ENCODE measurements at regions not wholly inside any gene's neighbourhood (a gene's known extent, or its start where the extent isn't known, plus 50 kb on each side); places are given as distances from the start of the nearest gene placed in this dataset.

DNA sequence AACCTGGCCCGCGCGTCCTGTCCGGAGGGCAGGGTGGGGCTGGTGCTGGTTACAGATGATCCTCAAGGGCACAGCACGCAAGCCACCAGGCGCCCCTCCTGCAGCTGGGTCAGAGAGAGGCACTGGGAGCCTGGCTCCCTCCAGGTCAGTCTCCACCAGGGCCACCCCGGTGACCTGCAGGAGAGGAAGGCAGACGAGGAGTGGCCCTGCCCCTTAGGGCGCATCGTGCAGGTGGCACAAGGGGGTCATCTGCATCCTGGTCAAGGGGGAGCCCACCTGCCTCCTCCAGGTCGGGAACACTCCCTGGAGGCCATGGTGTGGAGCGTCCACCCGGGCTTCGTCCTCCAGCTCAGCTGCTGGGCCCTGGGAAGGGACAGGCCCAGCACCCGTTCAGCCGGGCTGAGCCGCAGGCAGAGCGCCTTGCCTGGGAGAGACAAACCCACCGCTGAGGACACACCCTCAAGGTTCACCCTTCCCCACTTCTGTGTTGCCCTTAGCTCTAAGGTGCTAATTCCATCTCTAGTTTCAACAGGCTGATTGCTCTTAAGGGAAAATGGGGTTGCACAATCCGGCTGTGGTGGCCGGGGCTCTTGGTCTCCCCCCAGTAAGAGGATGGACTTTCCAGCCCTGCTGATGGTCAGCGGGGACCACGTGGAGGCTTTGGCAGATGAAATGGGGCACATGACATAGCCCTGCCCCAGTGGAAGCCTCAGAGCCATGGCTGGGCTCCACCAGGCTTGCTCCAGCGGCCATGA is 63.2 kb downstream of the SIK1 start:
- TF ChIP-seq, protein P1, sequence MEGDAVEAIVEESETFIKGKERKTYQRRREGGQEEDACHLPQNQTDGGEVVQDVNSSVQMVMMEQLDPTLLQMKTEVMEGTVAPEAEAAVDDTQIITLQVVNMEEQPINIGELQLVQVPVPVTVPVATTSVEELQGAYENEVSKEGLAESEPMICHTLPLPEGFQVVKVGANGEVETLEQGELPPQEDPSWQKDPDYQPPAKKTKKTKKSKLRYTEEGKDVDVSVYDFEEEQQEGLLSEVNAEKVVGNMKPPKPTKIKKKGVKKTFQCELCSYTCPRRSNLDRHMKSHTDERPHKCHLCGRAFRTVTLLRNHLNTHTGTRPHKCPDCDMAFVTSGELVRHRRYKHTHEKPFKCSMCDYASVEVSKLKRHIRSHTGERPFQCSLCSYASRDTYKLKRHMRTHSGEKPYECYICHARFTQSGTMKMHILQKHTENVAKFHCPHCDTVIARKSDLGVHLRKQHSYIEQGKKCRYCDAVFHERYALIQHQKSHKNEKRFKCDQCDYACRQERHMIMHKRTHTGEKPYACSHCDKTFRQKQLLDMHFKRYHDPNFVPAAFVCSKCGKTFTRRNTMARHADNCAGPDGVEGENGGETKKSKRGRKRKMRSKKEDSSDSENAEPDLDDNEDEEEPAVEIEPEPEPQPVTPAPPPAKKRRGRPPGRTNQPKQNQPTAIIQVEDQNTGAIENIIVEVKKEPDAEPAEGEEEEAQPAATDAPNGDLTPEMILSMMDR (IDR thresholded peaks at IDR 0.05; ENCODE audit: extremely low read depth in 1 of 2, insufficient read depth in 1 of 2, low read depth in 1 of 2, low read length in 2 of 2), result no peak
- no peak for TF ChIP-seq POLR2AphosphoS5 (IDR thresholded peaks at IDR 0.05; ENCODE audit: insufficient read depth, low read depth, low read length)
- no peak for TF ChIP-seq EZH2 (IDR thresholded peaks at IDR 0.05; ENCODE audit: borderline replicate concordance, low read depth, low read length, severe bottlenecking)
- no peak for TF ChIP-seq POLR2A (IDR thresholded peaks at IDR 0.05; ENCODE audit: low read depth, low read length)
